Spleen (tissue), 7 donors: ENCODE measurements at regions not wholly inside any gene's neighbourhood (a gene's known extent, or its start where the extent isn't known, plus 50 kb on each side); places are given as distances from the start of the nearest gene placed in this dataset.
"Not testable (repeated sequence)": the region's sequence is repeated elsewhere in the genome, so short reads cannot be mapped to it uniquely, and the experiment has no call there.

ENCODE experiments used
- CTCF ChIP-seq, 11 experiments: fragments of 200-600 bp in 7 of 11; fragments of 450-650 bp in 4 of 11; sonication (generic) in 4 of 11; IDR thresholded peaks in 8 of 11; conservative IDR thresholded peaks in 3 of 11; 1 replicate in 7 of 11; 2 replicates in 4 of 11; pipeline versions ENCODE4 v1.4.0 to v1.8.0; 2016 to 2021; ENCODE audit warnings: antibody characterized with exemption in 11 of 11, inconsistent platforms in 4 of 11, mild to moderate bottlenecking in 1 of 11
- POLR2A ChIP-seq, 3 donors: fragments of 450-650 bp; IDR thresholded peaks; one replicate each; pipeline ENCODE4 v1.5.1; 2017; ENCODE audit warnings: antibody characterized with exemption in 3 of 3, mild to moderate bottlenecking in 1 of 3
- POLR2AphosphoS5 ChIP-seq, 3 donors: sonication (generic); formaldehyde crosslinking; IDR thresholded peaks; one replicate each; pipeline ENCODE4 v1.5.1; 2017; ENCODE audit warnings: antibody characterized with exemption in 3 of 3
- donor health status: DM: no; HTN: no; CAD: no; lungs with moderate emphysema.
- donor health status: DM: no; HTN: no; CAD: no.
- donor health status: DM: no; HTN: no; CAD: no.

GRCh38 chr14:51467392-51467791 is 184.3 kb upstream of the FRMD6 start:
- TF ChIP-seq CTCF (IDR thresholded peaks at IDR 0.05 in 8 of 11, conservative IDR thresholded peaks at IDR 0.05 in 3 of 11); POLR2A (IDR thresholded peaks at IDR 0.05); POLR2AphosphoS5 (IDR thresholded peaks at IDR 0.05): not testable (repeated sequence)
